Hepatocyte (in vitro differentiated cells): ENCODE measurements at regions not wholly inside any gene's neighbourhood (a gene's known extent, or its start where the extent isn't known, plus 50 kb on each side); places are given as distances from the start of the nearest gene placed in this dataset.

ENCODE experiments used
- DNase-seq: peaks from one replicate; pipeline ENCODE4 v3.0.0-alpha.2; 2016; ENCODE audit warnings: low spot score
- H2AFZ ChIP-seq: fragments of 200-600 bp; sonication (generic); 2 replicates; pipeline ENCODE4 v1.6.0; 2016; ENCODE audit warnings: antibody characterized with exemption, mild to moderate bottlenecking
- H3K27ac ChIP-seq: fragments of 200-600 bp; sonication (generic); 2 replicates; pipeline ENCODE4 v1.5.1; 2016; ENCODE audit warnings: mild to moderate bottlenecking
- H3K27me3 ChIP-seq: fragments of 200-600 bp; sonication (generic); 2 replicates; pipeline ENCODE4 v1.6.1; 2016
- H3K36me3 ChIP-seq: fragments of 200-600 bp; sonication (generic); replicated peaks from 2 replicates; pipeline ENCODE4 v1.5.1; 2016; ENCODE audit warnings: low read depth; ENCODE audit not compliant: insufficient read depth
- H3K4me1 ChIP-seq: fragments of 200-600 bp; sonication (generic); 2 replicates; pipeline ENCODE4 v1.5.1; 2016; ENCODE audit warnings: mild to moderate bottlenecking, moderate library complexity; ENCODE audit not compliant: insufficient read depth
- H3K4me2 ChIP-seq: fragments of 200-600 bp; sonication (generic); 2 replicates; pipeline ENCODE4 v1.6.0; 2016
- H3K4me3 ChIP-seq: fragments of 200-600 bp; sonication (generic); 2 replicates; pipeline ENCODE4 v1.5.1; 2016; ENCODE audit warnings: mild to moderate bottlenecking
- H3K79me2 ChIP-seq: fragments of 200-600 bp; sonication (generic); 2 replicates; pipeline ENCODE4 v1.6.0; 2017; ENCODE audit warnings: mild to moderate bottlenecking
- H3K9me2 ChIP-seq: fragments of 200-600 bp; sonication (generic); replicated peaks from 2 replicates; pipeline ENCODE4 v1.6.0; 2017; ENCODE audit warnings: mild to moderate bottlenecking; ENCODE audit not compliant: insufficient read depth
- H3K9me3 ChIP-seq: fragments of 200-600 bp; sonication (generic); 2 replicates; pipeline ENCODE4 v1.5.1; 2016; ENCODE audit warnings: low read depth, mild to moderate bottlenecking
- H4K20me1 ChIP-seq: fragments of 200-600 bp; sonication (generic); 2 replicates; pipeline ENCODE4 v1.6.0; 2016; ENCODE audit warnings: mild to moderate bottlenecking; ENCODE audit not compliant: insufficient read depth, poor library complexity, severe bottlenecking
- CTCF ChIP-seq: fragments of 200-600 bp; sonication (generic); IDR thresholded peaks from 2 replicates; pipeline ENCODE4 v1.5.1; 2016; ENCODE audit warnings: antibody characterized with exemption, mild to moderate bottlenecking; ENCODE audit not compliant: poor library complexity
- EZH2 ChIP-seq: fragments of 200-600 bp; sonication (generic); IDR thresholded peaks from 2 replicates; pipeline ENCODE4 v1.6.1; 2016; ENCODE audit warnings: antibody characterized with exemption, mild to moderate bottlenecking, borderline replicate concordance
- EZH2phosphoT487 ChIP-seq: fragments of 200-600 bp; sonication (generic); IDR thresholded peaks from one replicate; pipeline ENCODE4 v1.6.1; 2018; ENCODE audit warnings: antibody characterized with exemption, mild to moderate bottlenecking, low read depth, moderate library complexity; ENCODE audit not compliant: unreplicated experiment, severe bottlenecking
- WGBS: methylation state at CpG from one replicate; pipeline ENCODE4 v1.1.6; 2016; ENCODE audit warnings: low lambda C conversion rate; ENCODE audit errors: missing lambda C conversion rate; 5-methylcytosine and 5-hydroxymethylcytosine counted together

GRCh38 chr2:58483307-58483706 lies 242.2 kb upstream of the FANCL start:
- no peak for TF ChIP-seq EZH2phosphoT487
- no peak for TF ChIP-seq CTCF
- TF ChIP-seq EZH2: no peak
- Histone ChIP-seq H2AFZ (no peak overlapping the region), H3K36me3 (no peaks in the 10 kb centered on the region), H3K79me2 (no peaks in the 10 kb centered on the region), H3K9me2 (no peaks in the 10 kb centered on the region), H3K4me1 (no peaks in the 10 kb centered on the region), H4K20me1 (no peaks in the 10 kb centered on the region), H3K27me3 (no peaks in the 10 kb centered on the region), H3K4me2 (no peak overlapping the region), H3K4me3 (no peak overlapping the region), H3K9me3 (no peaks in the 10 kb centered on the region), H3K27ac (no peak overlapping the region)
- WGBS: 86% methylated on average over 3 of the region's 3 CpGs
- DNase-seq: no peak

GRCh38 chr2:58481670-58482069 lies 240.5 kb upstream of the FANCL start:
- no peak overlapping the region for H3K4me3 ChIP-seq
- TF ChIP-seq CTCF: no peak
- no peak for TF ChIP-seq EZH2phosphoT487
- TF ChIP-seq EZH2: no peak
- no peak overlapping the region for H3K27ac ChIP-seq
- no peak overlapping the region for H2AFZ ChIP-seq
- no peaks in the 10 kb centered on the region for H4K20me1 ChIP-seq
- H3K27me3 ChIP-seq: no peaks in the 10 kb centered on the region
- H3K4me2 ChIP-seq: no peak overlapping the region
- H3K4me1 ChIP-seq: no peaks in the 10 kb centered on the region
- H3K9me2 ChIP-seq: no peaks in the 10 kb centered on the region
- WGBS: 89% methylated on average over 2 of the region's 2 CpGs
- no peaks in the 10 kb centered on the region for H3K9me3 ChIP-seq
- H3K79me2 ChIP-seq: no peaks in the 10 kb centered on the region
- no peak for DNase-seq
- no peaks in the 10 kb centered on the region for H3K36me3 ChIP-seq

GRCh38 chr2:58480141-58480540 lies 239.0 kb upstream of the FANCL start:
- Histone ChIP-seq H3K9me2 (no peaks in the 10 kb centered on the region), H3K27ac (no peak overlapping the region), H3K79me2 (no peaks in the 10 kb centered on the region), H3K9me3 (no peaks in the 10 kb centered on the region), H3K4me3 (no peak overlapping the region), H3K36me3 (no peaks in the 10 kb centered on the region), H4K20me1 (no peaks in the 10 kb centered on the region), H3K4me2 (no peak overlapping the region), H3K27me3 (no peaks in the 10 kb centered on the region), H3K4me1 (no peaks in the 10 kb centered on the region), H2AFZ (no peak overlapping the region)
- WGBS: 77% methylated on average over 2 of the region's 2 CpGs
- no peak for TF ChIP-seq EZH2
- TF ChIP-seq CTCF: no peak
- TF ChIP-seq EZH2phosphoT487: no peak
- no peak for DNase-seq

GRCh38 chr2:58479535-58480140 lies 238.5 kb upstream of the FANCL start:
- no peaks in the 10 kb centered on the region for H3K36me3 ChIP-seq
- H3K4me3 ChIP-seq: no peak overlapping the region
- H3K9me2 ChIP-seq: no peaks in the 10 kb centered on the region
- H3K27me3 ChIP-seq: no peaks in the 10 kb centered on the region
- H3K9me3 ChIP-seq: no peaks in the 10 kb centered on the region
- WGBS: 57% methylated on average over 12 of the region's 12 CpGs
- H4K20me1 ChIP-seq: no peaks in the 10 kb centered on the region
- no peaks in the 10 kb centered on the region for H3K79me2 ChIP-seq
- no peaks in the 10 kb centered on the region for H3K4me1 ChIP-seq
- H2AFZ ChIP-seq: no peak overlapping the region
- DNase-seq: no peak
- TF ChIP-seq EZH2phosphoT487: no peak
- TF ChIP-seq EZH2: no peak
- TF ChIP-seq CTCF: no peak
- no peak overlapping the region for H3K27ac ChIP-seq
- no peak overlapping the region for H3K4me2 ChIP-seq
